PC-9 (cell line): ENCODE measurements at regions not wholly inside any gene's neighbourhood (a gene's known extent, or its start where the extent isn't known, plus 50 kb on each side); places are given as distances from the start of the nearest gene placed in this dataset.

Source experiments
- BruUV-seq: library from RNA; stranded (reverse); fragments of 400-500 nt; replicated peaks from 2 replicates; lab custom pipeline; 2021; lab: Mats Ljungman, UMichigan
- CTCF ChIA-PET: fragments of 300-600 bp; sonication (Branson Sonifier 250); formaldehyde crosslinking; loops from one replicate; lab custom pipeline; 2022; ENCODE audit warnings: antibody characterized with exemption; lab: Charles Lee
- POLR2A ChIA-PET: fragments of 300-600 bp; sonication (Branson Sonifier 250); formaldehyde crosslinking; loops from one replicate; lab custom pipeline; 2022; ENCODE audit warnings: antibody characterized with exemption; ENCODE audit not compliant: unreplicated experiment; lab: Charles Lee
- DNase-seq, 2 experiments: peaks; one replicate each; pipeline versions ENCODE4 v3.0.0 to v3.0.0-alpha.2; 2015 to 2022; ENCODE audit warnings: mixed read lengths in 1 of 2
- H2AFZ ChIP-seq: fragments of 200-600 bp; sonication (generic); 2 replicates; pipeline ENCODE4 v1.8.1; 2017; ENCODE audit warnings: antibody characterized with exemption
- H3F3A ChIP-seq: fragments of 200-600 bp; sonication (generic); 2 replicates; pipeline ENCODE4 v1.8.1; 2017; ENCODE audit warnings: antibody characterized with exemption, mild to moderate bottlenecking, low read depth; ENCODE audit not compliant: insufficient read depth
- H3K27ac ChIP-seq: fragments of 200-600 bp; sonication (generic); 2 replicates; pipeline ENCODE4 v1.6.1; 2016; ENCODE audit warnings: mixed run types
- H3K27me3 ChIP-seq: fragments of 200-600 bp; sonication (generic); 2 replicates; pipeline ENCODE4 v1.6.1; 2016; ENCODE audit warnings: low read depth, mixed run types; ENCODE audit not compliant: insufficient read depth
- H3K36me3 ChIP-seq: fragments of 200-600 bp; sonication (generic); 2 replicates; pipeline ENCODE4 v1.6.1; 2016; ENCODE audit warnings: low read depth, mixed run types
- H3K4me1 ChIP-seq: fragments of 200-600 bp; sonication (generic); replicated peaks from 2 replicates; pipeline ENCODE4 v1.6.1; 2016; ENCODE audit warnings: mixed run types; ENCODE audit not compliant: insufficient read depth
- H3K4me2 ChIP-seq: fragments of 200-600 bp; sonication (generic); 2 replicates; pipeline ENCODE4 v1.6.1; 2017; ENCODE audit warnings: mixed run types
- H3K4me3 ChIP-seq: fragments of 200-600 bp; sonication (generic); 2 replicates; pipeline ENCODE4 v1.6.1; 2016; ENCODE audit warnings: mixed run types
- H3K79me2 ChIP-seq: fragments of 200-600 bp; sonication (generic); 2 replicates; pipeline ENCODE4 v1.6.1; 2017; ENCODE audit warnings: low read depth, mixed run types
- H3K9me2 ChIP-seq: fragments of 200-600 bp; sonication (generic); 2 replicates; pipeline ENCODE4 v1.8.1; 2017; ENCODE audit warnings: mild to moderate bottlenecking; ENCODE audit not compliant: insufficient read depth
- H3K9me3 ChIP-seq: fragments of 200-600 bp; sonication (generic); 2 replicates; pipeline ENCODE4 v1.8.1; 2016; ENCODE audit warnings: low read depth; ENCODE audit not compliant: insufficient read depth
- H4K20me1 ChIP-seq: fragments of 200-600 bp; sonication (generic); 2 replicates; pipeline ENCODE4 v1.8.1; 2017; ENCODE audit not compliant: insufficient read depth
- EZH2 ChIP-seq: fragments of 200-600 bp; sonication (generic); IDR thresholded peaks from 2 replicates; pipeline ENCODE4 v1.8.0; 2017; ENCODE audit warnings: antibody characterized with exemption, low read depth
- intact Hi-C: fragments of 100-400 bp; cut with micrococcal nuclease; formaldehyde crosslinking; loops from one replicate; pipeline ENCODE4 v1.10.0; 2022; ENCODE audit not compliant: unreplicated experiment
- TF ChIP-seq, protein P1 (sequence below): fragments of 200-600 bp; sonication (generic); conservative IDR thresholded peaks from 2 replicates; pipeline ENCODE4 v1.6.1; 2017; ENCODE audit warnings: mixed run types, antibody characterized with exemption, mild to moderate bottlenecking, moderate library complexity

DNA sequence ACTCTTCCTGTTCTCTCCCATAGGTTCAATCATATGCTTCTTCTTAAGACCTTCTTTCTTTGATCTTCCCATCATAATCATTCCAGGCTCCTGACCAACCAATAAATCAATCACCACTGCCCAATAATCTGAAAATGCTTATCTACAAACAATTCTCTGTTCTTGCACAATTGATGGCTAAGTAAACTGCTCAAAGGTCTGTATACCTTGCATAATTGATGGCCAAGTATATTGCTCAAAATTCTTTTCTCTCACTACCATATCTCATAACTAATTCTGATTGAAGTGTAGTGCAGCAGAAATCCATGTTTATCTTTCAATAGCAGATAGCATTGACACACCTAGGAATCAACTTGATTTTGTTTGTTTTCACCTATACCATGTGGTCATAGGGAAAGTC, 83.4 kb upstream of the EPHA6 start:
- Histone ChIP-seq H3K4me2 (no peak overlapping the region), H2AFZ (no peak overlapping the region), H3K9me3 (no peaks in the 10 kb centered on the region), H3K4me1 (no peaks in the 10 kb centered on the region), H3K36me3 (no peaks in the 10 kb centered on the region), H3F3A (no peaks in the 10 kb centered on the region), H4K20me1 (no peaks in the 10 kb centered on the region), H3K9me2 (0 out of 2 replicates have a peak, but pooled peaks cover 4% of the 10 kb centered on the region), H3K27ac (no peak overlapping the region), H3K27me3 (no peaks in the 10 kb centered on the region), H3K79me2 (no peaks in the 10 kb centered on the region), H3K4me3 (no peak overlapping the region)
- no TSS peak for BruUV-seq
- ChIA-PET POLR2A (no interaction called here), CTCF (no interaction called here)
- intact Hi-C loops = no loop called here
- TF ChIP-seq EZH2 = no peak
- TF ChIP-seq, protein P1, sequence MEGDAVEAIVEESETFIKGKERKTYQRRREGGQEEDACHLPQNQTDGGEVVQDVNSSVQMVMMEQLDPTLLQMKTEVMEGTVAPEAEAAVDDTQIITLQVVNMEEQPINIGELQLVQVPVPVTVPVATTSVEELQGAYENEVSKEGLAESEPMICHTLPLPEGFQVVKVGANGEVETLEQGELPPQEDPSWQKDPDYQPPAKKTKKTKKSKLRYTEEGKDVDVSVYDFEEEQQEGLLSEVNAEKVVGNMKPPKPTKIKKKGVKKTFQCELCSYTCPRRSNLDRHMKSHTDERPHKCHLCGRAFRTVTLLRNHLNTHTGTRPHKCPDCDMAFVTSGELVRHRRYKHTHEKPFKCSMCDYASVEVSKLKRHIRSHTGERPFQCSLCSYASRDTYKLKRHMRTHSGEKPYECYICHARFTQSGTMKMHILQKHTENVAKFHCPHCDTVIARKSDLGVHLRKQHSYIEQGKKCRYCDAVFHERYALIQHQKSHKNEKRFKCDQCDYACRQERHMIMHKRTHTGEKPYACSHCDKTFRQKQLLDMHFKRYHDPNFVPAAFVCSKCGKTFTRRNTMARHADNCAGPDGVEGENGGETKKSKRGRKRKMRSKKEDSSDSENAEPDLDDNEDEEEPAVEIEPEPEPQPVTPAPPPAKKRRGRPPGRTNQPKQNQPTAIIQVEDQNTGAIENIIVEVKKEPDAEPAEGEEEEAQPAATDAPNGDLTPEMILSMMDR = no peak
- no peak for DNase-seq

DNA sequence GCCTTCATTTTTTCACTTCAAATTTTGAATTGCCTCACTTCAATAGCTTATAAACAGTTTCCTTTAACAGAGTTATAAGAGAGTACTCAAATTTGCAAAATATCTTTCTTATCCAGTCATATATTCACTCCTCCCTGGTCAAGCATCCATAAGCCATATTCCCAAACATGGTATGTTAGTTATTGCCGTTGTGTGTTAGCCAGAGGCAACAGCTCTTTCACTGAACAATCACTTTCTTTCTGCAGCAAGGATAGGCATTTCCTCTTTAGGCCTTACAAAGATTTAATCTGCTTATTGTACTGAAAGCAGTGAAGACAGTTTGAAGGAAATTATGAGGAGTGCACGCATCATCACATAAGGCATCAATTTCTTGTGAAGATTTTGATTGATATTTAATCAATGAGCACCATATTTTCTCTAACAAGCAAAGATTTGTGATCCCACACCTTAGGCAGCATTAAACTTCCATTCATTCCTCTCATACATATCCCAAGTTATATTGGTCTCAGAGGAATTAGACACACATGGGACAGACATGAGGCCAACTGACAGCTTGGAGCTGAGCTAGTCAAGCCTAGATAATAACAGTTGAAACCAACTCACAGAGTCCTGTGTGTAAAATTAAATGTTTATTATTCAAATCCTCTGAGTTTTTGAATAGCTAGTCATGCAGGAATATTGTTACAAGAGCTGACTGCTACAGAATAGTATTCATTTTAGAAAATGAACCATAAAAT, 80.0 kb upstream of the EPHA6 start:
- no peaks in the 10 kb centered on the region for H3K9me3 ChIP-seq
- no peak overlapping the region for H3K27ac ChIP-seq
- H3K4me2 ChIP-seq = no peak overlapping the region
- no peaks in the 10 kb centered on the region for H3K79me2 ChIP-seq
- no peaks in the 10 kb centered on the region for H4K20me1 ChIP-seq
- BruUV-seq = no TSS peak
- no peak overlapping the region for H2AFZ ChIP-seq
- no peaks in the 10 kb centered on the region for H3K4me1 ChIP-seq
- H3F3A ChIP-seq = no peaks in the 10 kb centered on the region
- H3K4me3 ChIP-seq = no peak overlapping the region
- no peaks in the 10 kb centered on the region for H3K36me3 ChIP-seq
- H3K27me3 ChIP-seq = no peaks in the 10 kb centered on the region
- H3K9me2 ChIP-seq = 0 out of 2 replicates have a peak, but pooled peaks cover 4% of the 10 kb centered on the region
- TF ChIP-seq, protein P1 = no peak
- TF ChIP-seq EZH2 = no peak
- POLR2A ChIA-PET = no interaction called here
- DNase-seq = no peak
- intact Hi-C loops = no loop called here
- CTCF ChIA-PET = no interaction called here

DNA sequence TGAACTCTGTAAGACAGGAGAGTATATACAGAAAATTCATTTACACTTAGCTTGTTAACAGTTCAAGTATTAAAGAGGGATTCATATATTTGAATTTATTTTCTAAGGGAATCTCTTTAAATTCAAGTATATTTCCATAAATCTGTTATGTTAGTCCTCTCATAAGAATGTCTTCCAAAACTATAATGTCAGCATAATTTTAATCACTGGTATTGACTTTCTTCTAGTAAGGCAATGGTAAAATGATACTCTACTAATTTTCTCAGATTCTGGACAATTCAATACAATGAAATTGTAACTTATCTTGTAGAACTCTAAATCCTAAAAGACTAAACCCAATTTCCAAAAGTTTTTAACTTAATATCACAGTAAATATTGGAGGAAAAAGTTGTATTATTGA, 66.3 kb upstream of the EPHA6 start:
- no peaks in the 10 kb centered on the region for H3K79me2 ChIP-seq
- no peak for DNase-seq
- H2AFZ ChIP-seq = no peak overlapping the region
- ChIA-PET POLR2A (no interaction called here), CTCF (no interaction called here)
- H3K27me3 ChIP-seq = no peaks in the 10 kb centered on the region
- intact Hi-C loops = no loop called here
- no peak overlapping the region for H3K27ac ChIP-seq
- TF ChIP-seq EZH2 = no peak
- TF ChIP-seq, protein P1 = no peak
- no peak overlapping the region for H3K4me3 ChIP-seq
- H3K36me3 ChIP-seq = no peaks in the 10 kb centered on the region
- no peaks in the 10 kb centered on the region for H4K20me1 ChIP-seq
- no peaks in the 10 kb centered on the region for H3K4me1 ChIP-seq
- H3F3A ChIP-seq = no peaks in the 10 kb centered on the region
- H3K9me2 ChIP-seq = peaks cover 10% of the 10 kb centered on the region; the same call in 1 of the 2 replicates
- no peak overlapping the region for H3K4me2 ChIP-seq
- BruUV-seq = no TSS peak
- H3K9me3 ChIP-seq = no peaks in the 10 kb centered on the region
